ENCODE measurements at regions not wholly inside any gene's neighbourhood (a gene's known extent, or its start where the extent isn't known, plus 50 kb on each side); places are given as distances from the start of the nearest gene placed in this dataset.

GRCh38 chr4:24476282-24476681 is 108.1 kb downstream of the DHX15 start:
- peak in 1 of 3 donors; percentile 8 for TF ChIP-seq CTCF (IDR thresholded peaks at IDR 0.05)
- no peak for TF ChIP-seq EP300 (IDR thresholded peaks at IDR 0.05)

All from ovary (tissue), 3 donors.